A549 (cell line): ENCODE measurements at regions not wholly inside any gene's neighbourhood (a gene's known extent, or its start where the extent isn't known, plus 50 kb on each side); places are given as distances from the start of the nearest gene placed in this dataset.

Source experiments
- ATAC-seq, 2 experiments: fragments of 200-7000 bp in 1 of 2; fragments of >200 bp in 1 of 2; cut with Nextera tagmentation in 1 of 2; cut with Tn5 transposase in 1 of 2; 3 replicates each; pipeline versions ENCODE4 v1.8.0 to v1.9.1; 2018 to 2020; ENCODE audit warnings: mild to moderate bottlenecking in 1 of 2, moderate library complexity in 1 of 2
- CTCF ChIA-PET: fragments of 300-600 bp; sonication (Branson Sonifier 250); formaldehyde crosslinking; extraction: SDS; loops from one replicate; lab custom pipeline; 2021; ENCODE audit warnings: antibody characterized with exemption, inconsistent platforms; lab: Yijun Ruan, JAX
- POLR2A ChIA-PET: fragments of 350-600 bp; formaldehyde crosslinking; extraction: SDS; loops from one replicate; lab custom pipeline; 2021; ENCODE audit warnings: antibody characterized with exemption, inconsistent platforms; lab: Yijun Ruan, JAX
- DNase-seq, 2 experiments: peaks; one replicate each; pipeline versions ENCODE4 v3.0.0 to v3.0.0-alpha.2; 2011 to 2016; ENCODE audit warnings: low read depth in 1 of 2, low spot score in 1 of 2
- FAIRE-seq: peaks from 2 replicates; lab custom pipeline; 2011; peaks lifted over from hg19 to GRCh38; lab: Jason Lieb, UNC
- H3K27ac ChIP-seq, 2 experiments: fragments of >200 bp; sonication (Bioruptor Twin); formaldehyde crosslinking; 3 replicates each; pipeline ENCODE4 v1.5.1; 2016 to 2017
- H3K4me1 ChIP-seq: fragments of >200 bp; sonication (Bioruptor Twin); formaldehyde crosslinking; 3 replicates; pipeline ENCODE4 v1.6.1; 2016
- H3K4me2 ChIP-seq: fragments of >200 bp; sonication (Bioruptor Twin); formaldehyde crosslinking; 3 replicates; pipeline ENCODE4 v1.6.1; 2016
- H3K4me3 ChIP-seq: fragments of >200 bp; sonication (Bioruptor Twin); formaldehyde crosslinking; 3 replicates; pipeline ENCODE4 v1.5.1; 2016
- H3K9me3 ChIP-seq: fragments of >200 bp; sonication (Bioruptor Twin); formaldehyde crosslinking; 3 replicates; pipeline ENCODE4 v1.6.1; 2016
- BHLHE40 ChIP-seq: IDR thresholded peaks from 2 replicates; pipeline ENCODE4 v1.6.1; 2012; ENCODE audit warnings: low read depth, low read length, inconsistent platforms
- CBX2 ChIP-seq: fragments of 200-600 bp; sonication (generic); IDR thresholded peaks from 2 replicates; pipeline ENCODE4 v1.6.1; 2016; ENCODE audit warnings: low read depth, mild to moderate bottlenecking, borderline replicate concordance
- EP300 ChIP-seq, 2 experiments: fragments of >200 bp; sonication (Bioruptor Twin); formaldehyde crosslinking; IDR thresholded peaks; 2 replicates in 1 of 2; 3 replicates in 1 of 2; pipeline ENCODE4 v1.6.1; 2016 to 2017
- FOSB ChIP-seq: fragments of 250-450 bp; sonication (Bioruptor Pico); IDR thresholded peaks from 2 replicates; pipeline ENCODE4 v1.5.0; 2020; ENCODE audit warnings: mild to moderate bottlenecking, moderate library complexity
- FOSL2 ChIP-seq, 2 experiments: fragments of 450-650 bp in 1 of 2; fragments of >200 bp in 1 of 2; sonication (Bioruptor Twin) in 1 of 2; formaldehyde crosslinking; IDR thresholded peaks; 2 replicates each; pipeline versions ENCODE4 v1.5.0 to v1.6.1; 2016 to 2020; ENCODE audit warnings: mild to moderate bottlenecking in 1 of 2, moderate library complexity in 1 of 2
- FOXS1 ChIP-seq: fragments of 250-450 bp; sonication (Bioruptor Pico); IDR thresholded peaks from 2 replicates; pipeline ENCODE4 v1.5.0; 2020; ENCODE audit warnings: mild to moderate bottlenecking, moderate library complexity
- HDAC2 ChIP-seq: fragments of 200-600 bp; sonication (generic); IDR thresholded peaks from 2 replicates; pipeline ENCODE4 v1.6.1; 2016
- HEYL ChIP-seq: fragments of 250-450 bp; sonication (Bioruptor Pico); IDR thresholded peaks from 2 replicates; pipeline ENCODE4 v1.8.0; 2021; ENCODE audit warnings: mild to moderate bottlenecking, moderate library complexity
- HOXA7 ChIP-seq: fragments of 250-450 bp; sonication (Bioruptor Pico); IDR thresholded peaks from 2 replicates; pipeline ENCODE4 v1.5.0; 2020; ENCODE audit warnings: mild to moderate bottlenecking, moderate library complexity
- HOXB5 ChIP-seq: fragments of 250-450 bp; sonication (Bioruptor Pico); IDR thresholded peaks from 2 replicates; pipeline ENCODE4 v1.5.0; 2020; ENCODE audit warnings: mild to moderate bottlenecking, moderate library complexity
- JUN ChIP-seq, 2 experiments: fragments of >200 bp; sonication (Bioruptor Twin); formaldehyde crosslinking; IDR thresholded peaks; 2 replicates in 1 of 2; 3 replicates in 1 of 2; pipeline ENCODE4 v1.6.1; 2016 to 2017
- KDM5A ChIP-seq: fragments of 200-600 bp; sonication (generic); IDR thresholded peaks from 2 replicates; pipeline ENCODE4 v1.6.1; 2016; ENCODE audit warnings: antibody characterized with exemption, mild to moderate bottlenecking
- MYC ChIP-seq: IDR thresholded peaks from 2 replicates; pipeline ENCODE4 v1.6.1; 2012; ENCODE audit warnings: mild to moderate bottlenecking, inconsistent platforms, low read length, improper control_type of control experiment, borderline replicate concordance
- NFE2L2 ChIP-seq: fragments of 150-350 bp; conservative IDR thresholded peaks from 2 replicates; pipeline ENCODE4 v1.6.1; 2014; ENCODE audit warnings: low read length
- POLR2A ChIP-seq: IDR thresholded peaks from 2 replicates; pipeline ENCODE4 v1.6.1; 2012; ENCODE audit warnings: mild to moderate bottlenecking, low read length
- RFX5 ChIP-seq: fragments of 450-650 bp; IDR thresholded peaks from 2 replicates; pipeline ENCODE4 v1.7.1; 2014; ENCODE audit warnings: antibody characterized with exemption, mild to moderate bottlenecking, moderate library complexity
- SMC3 ChIP-seq: fragments of >200 bp; sonication (Bioruptor Twin); formaldehyde crosslinking; IDR thresholded peaks from 3 replicates; pipeline ENCODE4 v1.6.1; 2018; ENCODE audit warnings: inconsistent platforms
- SREBF2 ChIP-seq: fragments of 450-650 bp; IDR thresholded peaks from 2 replicates; pipeline ENCODE4 v1.6.1; 2014; ENCODE audit warnings: mild to moderate bottlenecking, moderate library complexity
- ZC3H11A ChIP-seq: fragments of 450-650 bp; IDR thresholded peaks from 2 replicates; pipeline ENCODE4 v1.6.1; 2014; ENCODE audit warnings: antibody characterized with exemption, mild to moderate bottlenecking
- WGBS: methylation state at CpG from one replicate; pipeline ENCODE4 v1.1.6; 2017; ENCODE audit errors: missing lambda C conversion rate; 5-methylcytosine and 5-hydroxymethylcytosine counted together
- TF ChIP-seq, protein P1 (sequence below): fragments of >200 bp; sonication (Bioruptor Twin); formaldehyde crosslinking; IDR thresholded peaks from 3 replicates; pipeline ENCODE4 v1.6.1; 2016
- TF ChIP-seq, protein P2 (sequence below): fragments of >200 bp; sonication (Bioruptor Twin); formaldehyde crosslinking; IDR thresholded peaks from 2 replicates; pipeline ENCODE4 v1.6.1; 2016
- TF ChIP-seq, protein P3 (sequence below): fragments of 150-350 bp; IDR thresholded peaks from 2 replicates; pipeline ENCODE4 v1.6.1; 2014; ENCODE audit warnings: low read depth, mild to moderate bottlenecking, low read length
- TF ChIP-seq, protein P4 (sequence below): IDR thresholded peaks from 2 replicates; pipeline ENCODE4 v1.6.1; 2012; ENCODE audit warnings: low read depth, borderline replicate concordance

DNA sequence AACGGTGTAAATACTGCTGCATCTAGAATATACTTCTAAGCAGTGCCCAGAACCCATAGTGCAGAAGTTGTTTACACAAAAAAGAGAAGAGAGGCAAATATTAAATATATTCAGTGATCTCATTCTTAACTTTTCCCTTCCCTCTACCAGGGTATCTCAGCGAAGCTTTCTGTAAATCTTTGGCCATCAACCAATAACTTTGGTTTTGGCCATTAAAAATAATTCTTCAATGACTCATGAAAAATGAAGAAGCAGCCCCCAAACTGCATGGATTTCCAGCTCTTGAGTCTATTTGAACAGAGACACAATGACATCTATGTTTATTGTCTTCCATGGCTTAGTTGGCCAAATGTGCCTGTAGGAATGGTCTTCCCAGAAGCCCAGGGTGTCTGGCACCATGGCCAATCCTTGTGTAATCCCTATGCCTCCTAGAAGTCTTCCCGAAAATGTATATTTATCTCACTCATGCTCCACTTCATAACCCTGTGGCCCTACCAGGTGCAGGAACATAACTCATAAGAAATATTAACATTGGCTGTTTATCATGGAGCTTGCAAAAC lies 646.6 kb downstream of the TOX3 start:
- TF ChIP-seq HEYL (CRISPR knock-in tag), result no peak
- ATAC-seq (no peak), FAIRE-seq (no peak), DNase-seq (no peak)
- whole genome bisulfite sequencing, result 4% methylated on average over 3 of the region's 3 CpGs
- ChIA-PET POLR2A (no interaction called here), CTCF (no interaction called here)
- Histone ChIP-seq H3K27ac (no peak overlapping the region), H3K4me3 (no peak overlapping the region), H3K9me3 (no peaks in the 10 kb centered on the region), H3K4me2 (no peak overlapping the region), H3K4me1 (no peaks in the 10 kb centered on the region)

GRCh38 chr16:51898872-51899271 lies 648.1 kb downstream of the TOX3 start:
- Histone ChIP-seq H3K9me3 (no peaks in the 10 kb centered on the region), H3K4me1 (no peaks in the 10 kb centered on the region), H3K27ac (no peak overlapping the region), H3K4me3 (no peak overlapping the region), H3K4me2 (no peak overlapping the region)
- DNase-seq, result no peak
- CTCF ChIA-PET, result no interaction called here
- TF ChIP-seq, protein P1, sequence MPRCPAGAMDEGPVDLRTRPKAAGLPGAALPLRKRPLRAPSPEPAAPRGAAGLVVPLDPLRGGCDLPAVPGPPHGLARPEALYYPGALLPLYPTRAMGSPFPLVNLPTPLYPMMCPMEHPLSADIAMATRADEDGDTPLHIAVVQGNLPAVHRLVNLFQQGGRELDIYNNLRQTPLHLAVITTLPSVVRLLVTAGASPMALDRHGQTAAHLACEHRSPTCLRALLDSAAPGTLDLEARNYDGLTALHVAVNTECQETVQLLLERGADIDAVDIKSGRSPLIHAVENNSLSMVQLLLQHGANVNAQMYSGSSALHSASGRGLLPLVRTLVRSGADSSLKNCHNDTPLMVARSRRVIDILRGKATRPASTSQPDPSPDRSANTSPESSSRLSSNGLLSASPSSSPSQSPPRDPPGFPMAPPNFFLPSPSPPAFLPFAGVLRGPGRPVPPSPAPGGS, result no peak
- TF ChIP-seq, protein P2, sequence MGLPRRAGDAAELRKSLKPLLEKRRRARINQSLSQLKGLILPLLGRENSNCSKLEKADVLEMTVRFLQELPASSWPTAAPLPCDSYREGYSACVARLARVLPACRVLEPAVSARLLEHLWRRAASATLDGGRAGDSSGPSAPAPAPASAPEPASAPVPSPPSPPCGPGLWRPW, result no peak
- TF ChIP-seq, protein P3, sequence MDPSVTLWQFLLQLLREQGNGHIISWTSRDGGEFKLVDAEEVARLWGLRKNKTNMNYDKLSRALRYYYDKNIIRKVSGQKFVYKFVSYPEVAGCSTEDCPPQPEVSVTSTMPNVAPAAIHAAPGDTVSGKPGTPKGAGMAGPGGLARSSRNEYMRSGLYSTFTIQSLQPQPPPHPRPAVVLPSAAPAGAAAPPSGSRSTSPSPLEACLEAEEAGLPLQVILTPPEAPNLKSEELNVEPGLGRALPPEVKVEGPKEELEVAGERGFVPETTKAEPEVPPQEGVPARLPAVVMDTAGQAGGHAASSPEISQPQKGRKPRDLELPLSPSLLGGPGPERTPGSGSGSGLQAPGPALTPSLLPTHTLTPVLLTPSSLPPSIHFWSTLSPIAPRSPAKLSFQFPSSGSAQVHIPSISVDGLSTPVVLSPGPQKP, result no peak
- no peak for TF ChIP-seq EP300 (IDR thresholded peaks at IDR 0.05)
- TF ChIP-seq HDAC2, result no peak
- no peak for TF ChIP-seq HOXA7
- TF ChIP-seq SREBF2, result no peak
- no peak for TF ChIP-seq SMC3
- TF ChIP-seq CBX2, result no peak
- no peak for TF ChIP-seq RFX5
- no peak for TF ChIP-seq KDM5A
- no peak for TF ChIP-seq FOSL2 (IDR thresholded peaks at IDR 0.05)
- no peak for TF ChIP-seq FOSL2 (CRISPR knock-in tag; IDR thresholded peaks at IDR 0.05)
- no peak for ATAC-seq
- no peak for FAIRE-seq
- POLR2A ChIA-PET, result no interaction called here

- Histone ChIP-seq H3K27ac (no peak overlapping the region), H3K4me1 (no peaks in the 10 kb centered on the region), H3K4me3 (no peak overlapping the region), H3K9me3 (no peaks in the 10 kb centered on the region), H3K4me2 (no peak overlapping the region)
- DNase-seq, result no peak
- WGBS, result 22% methylated on average over 2 of the region's 2 CpGs
- ChIA-PET CTCF (interaction anchor here (0.7 to 0.9 kb wide), 2 partner anchors 68 to 866 kb away, joined by 3 read pairs; no protein-coding TSS in a partner anchor), POLR2A (interaction anchor here (0.7 kb wide), 1 partner anchor 635 kb away, joined by 4 read pairs; no protein-coding TSS in a partner anchor)
- TF ChIP-seq BHLHE40 (no peak), MYC (no peak), HDAC2 (no peak), HOXA7 (no peak), ZC3H11A (no peak), NFE2L2 (no peak), JUN (IDR thresholded peaks at IDR 0.05) (no peak), POLR2A (no peak), HOXB5 (CRISPR knock-in tag) (no peak), FOXS1 (CRISPR knock-in tag) (no peak), FOSB (CRISPR knock-in tag) (no peak)
- TF ChIP-seq, protein P1, result no peak
- TF ChIP-seq, protein P2, result no peak
- TF ChIP-seq, protein P4, sequence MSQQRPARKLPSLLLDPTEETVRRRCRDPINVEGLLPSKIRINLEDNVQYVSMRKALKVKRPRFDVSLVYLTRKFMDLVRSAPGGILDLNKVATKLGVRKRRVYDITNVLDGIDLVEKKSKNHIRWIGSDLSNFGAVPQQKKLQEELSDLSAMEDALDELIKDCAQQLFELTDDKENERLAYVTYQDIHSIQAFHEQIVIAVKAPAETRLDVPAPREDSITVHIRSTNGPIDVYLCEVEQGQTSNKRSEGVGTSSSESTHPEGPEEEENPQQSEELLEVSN, result no peak
- no peak for FAIRE-seq
- no peak for ATAC-seq
These were observed 650.9 kb downstream of the TOX3 start for GRCh38 chr16:51896013-51896412.
